AG09319 (cell line): ENCODE measurements at regions not wholly inside any gene's neighbourhood (a gene's known extent, or its start where the extent isn't known, plus 50 kb on each side); places are given as distances from the start of the nearest gene placed in this dataset.

Experiments
- DNase-seq: peaks from one replicate; pipeline ENCODE4 v3.0.0-alpha.2; 2010; ENCODE audit warnings: low read depth; ENCODE audit errors: extremely low read depth
- TF ChIP-seq, protein P1 (sequence below): IDR thresholded peaks from 2 replicates; pipeline ENCODE4 v1.5.1; 2011; ENCODE audit warnings: low read depth, mild to moderate bottlenecking, inconsistent platforms, low read length, moderate library complexity

DNA sequence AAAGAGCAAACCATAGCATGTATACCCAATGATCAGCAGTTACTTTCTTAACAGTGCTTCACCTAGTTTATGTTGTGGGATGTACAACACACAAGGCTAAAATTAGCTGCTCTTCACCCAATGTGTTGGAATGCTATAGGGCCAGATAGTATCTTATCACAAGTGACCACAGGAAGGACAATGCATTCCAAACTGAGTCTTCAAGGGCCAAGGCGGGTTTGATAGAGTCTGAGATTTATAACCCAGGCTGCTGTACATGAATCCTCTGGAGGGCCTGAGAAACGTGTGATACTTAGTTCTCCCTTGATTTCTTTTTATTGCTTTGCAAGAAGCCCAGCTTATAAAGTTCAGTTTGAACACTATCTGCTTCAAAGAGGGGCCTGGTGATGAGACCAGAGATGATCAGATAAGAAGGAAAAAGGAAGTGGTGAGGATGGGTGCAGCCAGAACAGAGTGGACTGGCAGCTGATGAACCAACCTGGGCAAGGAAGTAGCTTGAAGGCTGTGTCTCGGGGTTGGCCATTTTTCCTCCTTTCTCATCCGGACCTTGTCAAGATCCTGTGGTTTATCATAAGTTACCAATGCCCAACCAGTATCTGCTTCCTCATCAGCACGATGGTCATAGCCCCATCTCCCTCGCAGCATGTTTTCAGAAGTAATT, 62.2 kb upstream of the BMP2 start:
- TF ChIP-seq, protein P1, sequence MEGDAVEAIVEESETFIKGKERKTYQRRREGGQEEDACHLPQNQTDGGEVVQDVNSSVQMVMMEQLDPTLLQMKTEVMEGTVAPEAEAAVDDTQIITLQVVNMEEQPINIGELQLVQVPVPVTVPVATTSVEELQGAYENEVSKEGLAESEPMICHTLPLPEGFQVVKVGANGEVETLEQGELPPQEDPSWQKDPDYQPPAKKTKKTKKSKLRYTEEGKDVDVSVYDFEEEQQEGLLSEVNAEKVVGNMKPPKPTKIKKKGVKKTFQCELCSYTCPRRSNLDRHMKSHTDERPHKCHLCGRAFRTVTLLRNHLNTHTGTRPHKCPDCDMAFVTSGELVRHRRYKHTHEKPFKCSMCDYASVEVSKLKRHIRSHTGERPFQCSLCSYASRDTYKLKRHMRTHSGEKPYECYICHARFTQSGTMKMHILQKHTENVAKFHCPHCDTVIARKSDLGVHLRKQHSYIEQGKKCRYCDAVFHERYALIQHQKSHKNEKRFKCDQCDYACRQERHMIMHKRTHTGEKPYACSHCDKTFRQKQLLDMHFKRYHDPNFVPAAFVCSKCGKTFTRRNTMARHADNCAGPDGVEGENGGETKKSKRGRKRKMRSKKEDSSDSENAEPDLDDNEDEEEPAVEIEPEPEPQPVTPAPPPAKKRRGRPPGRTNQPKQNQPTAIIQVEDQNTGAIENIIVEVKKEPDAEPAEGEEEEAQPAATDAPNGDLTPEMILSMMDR, result no peak
- no peak for DNase-seq

DNA sequence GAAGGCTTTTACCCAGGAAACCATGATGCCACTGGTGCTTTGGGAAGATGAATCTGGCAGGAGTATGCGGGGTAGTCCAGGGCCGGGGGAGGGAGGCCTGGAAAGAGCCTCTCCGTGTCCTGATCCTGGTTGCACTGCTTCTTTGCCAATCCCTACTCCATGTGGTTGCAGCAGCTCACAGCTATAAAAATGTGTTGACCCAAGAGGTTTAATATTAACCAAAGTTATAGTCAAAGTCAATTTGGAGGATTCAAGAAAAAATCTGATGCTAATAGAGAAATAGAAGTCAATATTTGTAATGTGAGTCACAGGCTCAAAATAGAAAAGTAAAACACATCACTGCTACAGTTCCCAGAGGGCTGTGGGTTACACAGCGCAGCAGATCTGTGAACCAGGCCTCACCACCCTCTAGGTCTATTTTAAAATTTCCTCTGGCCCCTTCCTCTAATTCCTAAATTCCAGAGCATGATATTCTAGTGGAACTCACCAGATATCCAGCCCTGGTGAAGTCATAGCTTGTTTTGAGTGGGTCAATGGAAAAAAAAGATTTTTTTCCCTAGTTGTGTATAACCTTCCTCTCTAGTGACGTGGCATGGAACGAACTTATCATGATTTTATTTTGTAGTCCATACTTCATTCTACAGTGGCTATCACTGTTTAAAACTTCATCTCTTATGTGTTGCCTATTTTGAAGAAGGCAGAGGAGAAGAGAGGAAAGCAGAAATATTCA, 63.2 kb upstream of the BMP2 start:
- TF ChIP-seq, protein P1, result no peak
- peak; percentile 4 for DNase-seq

DNA sequence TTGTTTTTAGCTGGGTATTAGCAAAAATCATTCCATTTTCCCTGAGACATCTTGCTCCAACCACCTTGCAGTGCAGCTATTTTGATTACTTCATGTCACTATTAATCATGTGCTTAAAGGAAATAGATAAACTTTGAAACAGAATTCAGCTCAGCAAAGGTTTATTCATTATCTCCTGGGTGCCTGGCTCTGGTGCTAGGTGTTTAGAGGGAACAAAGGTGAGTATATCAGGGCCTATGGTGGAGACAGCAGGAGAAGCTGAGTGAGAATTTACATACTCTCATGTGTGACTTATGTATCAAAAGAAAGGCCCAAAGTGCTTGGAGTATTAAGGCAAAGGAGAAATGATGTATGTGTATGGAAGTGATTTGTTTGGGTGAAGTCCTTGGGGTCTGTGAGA, 63.8 kb upstream of the BMP2 start:
- TF ChIP-seq, protein P1, result no peak
- no peak for DNase-seq

DNA sequence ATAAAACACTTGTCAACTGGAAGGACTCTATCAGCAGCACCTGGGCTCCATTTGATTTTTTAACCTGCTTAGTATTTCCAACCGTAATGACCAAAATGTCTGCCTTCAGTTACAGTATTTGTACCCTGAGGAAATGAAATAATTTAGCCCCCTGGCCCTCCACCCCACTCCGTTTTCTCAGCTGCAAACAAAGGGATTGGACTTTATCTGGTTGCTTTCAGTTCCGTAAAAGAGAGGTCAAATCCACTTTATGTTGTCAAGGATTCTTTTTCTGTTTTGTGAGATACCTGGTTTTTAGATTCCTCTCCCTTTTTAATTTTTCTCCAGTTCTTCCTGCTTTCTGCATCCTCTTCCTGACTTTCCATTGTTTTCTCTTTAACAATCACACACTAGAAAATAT, 64.4 kb upstream of the BMP2 start:
- TF ChIP-seq, protein P1, result no peak

DNA sequence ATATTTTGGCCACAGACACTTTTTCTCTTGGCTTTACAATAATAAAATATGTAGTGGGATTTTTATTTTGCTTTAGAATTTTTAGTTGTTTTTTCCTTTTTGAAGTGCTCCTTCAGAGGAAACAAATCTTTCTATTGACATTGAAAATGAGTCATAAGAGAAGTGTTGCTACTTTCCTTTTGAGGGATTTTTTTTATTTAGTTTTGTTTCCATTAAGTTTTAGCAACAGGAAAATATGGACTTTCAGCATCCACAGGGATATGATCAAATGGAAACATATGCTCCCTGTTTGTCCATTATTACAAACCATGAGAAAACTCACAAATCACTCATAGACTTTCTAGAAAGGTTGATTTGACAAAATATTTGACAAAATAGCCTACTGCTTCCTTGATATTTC, 65.3 kb upstream of the BMP2 start:
- DNase-seq, result no peak

More for the DNA sequence above, 64.4 kb upstream of the BMP2 start:
- no peak for DNase-seq

DNA sequence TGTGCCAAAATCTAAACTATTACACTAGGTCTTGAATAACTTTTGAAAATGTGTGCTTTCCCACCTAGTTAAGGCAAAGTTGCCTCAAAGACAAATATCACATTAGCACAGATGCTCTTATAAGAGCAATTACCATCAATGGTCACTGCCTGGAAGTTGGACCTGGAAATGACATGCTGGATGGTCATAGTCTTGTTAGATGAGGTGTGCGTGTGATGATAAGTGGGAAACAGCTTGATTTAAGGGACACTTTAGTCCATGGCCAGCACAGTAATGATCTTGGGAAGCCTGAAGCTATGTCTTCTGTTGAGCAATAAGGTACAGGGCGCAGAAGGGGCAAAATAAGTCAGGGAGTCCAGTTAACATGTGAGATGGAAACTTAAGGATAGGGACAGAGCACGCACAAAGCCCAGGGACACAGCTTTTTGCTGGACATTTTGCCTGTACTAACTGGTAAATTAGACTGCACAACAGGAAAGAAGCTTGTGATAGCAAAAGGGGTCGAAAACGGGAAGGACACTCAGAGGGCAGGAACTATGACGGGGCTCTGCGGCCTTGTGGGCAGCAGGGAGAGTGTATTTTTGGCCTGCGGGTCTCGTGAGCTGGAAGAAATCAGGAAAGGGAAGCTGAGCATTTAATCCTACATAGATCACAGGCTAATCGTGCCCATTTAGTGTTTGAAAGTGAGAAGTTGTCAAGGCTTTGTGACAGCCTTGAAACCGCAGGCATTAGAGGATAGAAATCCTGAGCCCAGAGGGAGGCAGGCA, 66.7 kb upstream of the BMP2 start:
- DNase-seq, result no peak

More for the DNA sequence above, 65.3 kb upstream of the BMP2 start:
- TF ChIP-seq, protein P1, result no peak

More for the DNA sequence above, 66.7 kb upstream of the BMP2 start:
- TF ChIP-seq, protein P1, result no peak
